ENCODE measurements at regions not wholly inside any gene's neighbourhood (a gene's known extent, or its start where the extent isn't known, plus 50 kb on each side); places are given as distances from the start of the nearest gene placed in this dataset.
"Not testable (repeated sequence)": the region's sequence is repeated elsewhere in the genome, so short reads cannot be mapped to it uniquely, and the experiment has no call there.

DNA sequence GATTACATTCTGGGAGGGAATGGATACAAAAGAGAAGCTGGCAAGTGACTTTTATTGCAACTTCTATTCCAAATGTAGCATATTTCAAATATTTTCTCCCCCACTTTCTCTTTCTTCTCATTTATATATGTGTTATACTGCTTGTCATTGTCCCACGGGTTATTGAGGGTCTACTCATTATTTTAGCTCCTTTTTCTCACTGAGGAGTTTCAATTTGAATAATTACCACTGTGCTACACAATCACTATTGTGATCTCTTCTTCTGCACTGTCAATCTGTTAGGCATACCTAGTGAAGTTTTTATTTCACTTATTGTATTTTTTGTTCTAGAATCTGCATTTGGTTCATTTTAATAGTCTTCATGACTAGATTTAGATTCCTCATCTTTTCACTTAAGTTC lies 339.7 kb downstream of the PTPRC start:
- no peak for DNase-seq (ENCODE audit: low spot score)

DNA sequence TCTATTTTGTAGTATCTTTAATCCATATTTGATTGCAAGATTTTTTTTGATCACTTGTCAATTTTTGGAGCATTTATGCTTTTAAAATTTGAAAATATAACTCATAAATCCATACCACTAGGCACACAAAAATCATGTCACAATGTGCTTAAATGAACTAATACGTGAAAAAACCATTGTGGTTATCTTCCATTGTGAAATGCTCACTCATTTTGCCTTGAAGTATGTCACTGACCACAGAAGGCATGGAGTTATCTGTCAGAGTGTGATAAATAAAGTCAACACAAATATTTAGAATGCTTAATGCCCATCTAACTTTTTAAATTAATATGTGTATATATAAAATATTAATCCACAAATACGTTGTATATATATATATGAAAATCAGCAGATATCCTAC lies 347.2 kb downstream of the PTPRC start:
- DNase-seq (ENCODE audit: low spot score), result no peak

DNA sequence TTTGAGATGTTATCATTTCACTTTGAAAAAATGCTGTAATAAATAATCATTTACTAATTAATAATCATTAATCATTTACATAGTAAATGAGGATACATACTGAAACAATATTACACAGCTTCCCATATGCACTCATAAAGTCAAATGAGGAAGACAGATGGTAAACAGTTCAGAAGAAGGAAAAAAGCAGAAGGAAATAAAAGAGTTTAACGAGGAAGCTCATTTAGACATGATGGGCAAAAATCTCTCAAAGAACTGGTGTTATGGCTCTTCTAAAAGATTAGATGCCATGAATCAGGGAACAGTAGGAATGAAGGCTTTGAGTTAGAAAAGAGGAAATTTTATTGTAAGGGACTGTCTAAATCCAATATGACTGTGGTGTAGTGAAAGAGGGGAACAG lies 347.6 kb downstream of the PTPRC start:
- no peak for DNase-seq (ENCODE audit: low spot score)

DNA sequence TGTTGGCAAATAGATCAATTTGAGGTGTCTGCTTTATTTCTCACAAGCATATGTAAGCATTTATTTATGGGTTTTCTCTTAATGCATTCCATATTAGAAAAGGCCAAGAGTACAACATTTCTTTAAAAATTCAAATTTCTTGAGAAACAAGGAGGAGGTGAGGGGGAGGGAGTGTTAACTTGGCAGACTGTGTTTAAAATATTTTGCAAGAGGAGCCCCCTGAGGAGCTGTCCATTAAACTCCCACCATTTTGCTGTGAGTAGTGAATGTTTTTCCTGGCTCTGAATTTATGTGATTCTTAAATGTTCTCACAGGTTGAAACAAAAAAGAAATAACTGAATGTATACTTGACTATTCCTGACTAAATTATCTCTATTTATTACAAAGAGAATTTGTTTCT lies 363.8 kb downstream of the PTPRC start:
- no peak for DNase-seq (ENCODE audit: low spot score)

DNA sequence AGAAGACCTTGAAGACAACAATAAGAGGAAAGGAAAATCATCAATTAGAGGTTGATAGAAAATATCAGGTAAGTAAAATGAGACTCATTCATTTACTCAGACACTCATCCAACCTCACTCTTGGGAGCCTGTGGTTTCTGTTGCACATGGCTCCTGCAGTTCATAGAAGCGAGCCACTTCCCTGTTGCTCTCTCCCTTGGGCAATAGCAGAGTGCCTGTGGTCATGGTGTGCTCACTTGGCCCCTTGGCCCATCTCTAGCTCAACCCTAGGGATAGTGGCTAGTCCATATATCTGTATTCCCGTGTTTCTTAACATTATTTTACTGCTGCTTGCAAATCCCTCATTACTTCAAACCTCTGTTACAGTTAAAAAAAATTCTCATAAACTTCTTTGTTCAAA lies 368.6 kb downstream of the PTPRC start:
- no peak for DNase-seq (ENCODE audit: low spot score)

DNA sequence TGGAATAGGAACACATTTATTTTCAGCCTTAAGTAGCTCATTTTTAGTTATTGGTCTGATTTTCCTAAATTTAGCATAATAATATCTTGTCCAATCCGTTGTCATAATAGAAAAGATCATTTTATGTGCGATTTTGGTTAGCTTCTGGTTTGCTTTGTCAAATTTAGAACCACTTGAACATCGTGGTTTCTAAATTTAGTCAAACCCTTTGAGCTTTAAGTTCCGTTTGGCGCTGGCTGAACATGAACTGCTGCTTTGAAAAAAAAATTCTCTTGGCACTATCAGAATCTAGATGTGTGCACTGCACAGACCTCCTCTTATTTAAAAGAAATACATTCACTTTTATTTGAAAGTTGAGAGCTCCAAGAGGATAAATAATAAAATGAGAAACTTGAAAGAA lies 370.6 kb downstream of the PTPRC start:
- no peak for DNase-seq (ENCODE audit: low spot score)

DNA sequence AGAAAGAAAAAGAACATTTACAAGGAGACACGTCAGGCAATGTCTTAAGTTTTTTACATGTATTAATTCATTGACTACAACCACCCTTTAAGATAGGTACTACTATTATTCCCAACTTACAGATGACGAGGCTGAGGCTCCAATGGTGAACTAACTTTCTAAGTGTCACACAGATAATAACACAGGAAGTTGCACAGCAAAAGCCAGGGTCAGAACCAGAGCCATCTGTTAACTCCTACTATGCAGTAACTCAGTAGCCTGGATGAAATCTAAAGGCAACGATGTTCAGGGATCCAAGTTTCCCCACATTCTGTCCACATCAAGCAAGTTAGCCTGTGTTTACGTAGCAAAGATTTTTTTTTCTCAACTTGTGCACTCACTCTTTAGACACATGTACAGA lies 371.7 kb downstream of the PTPRC start:
- no peak for DNase-seq (ENCODE audit: low spot score)

DNA sequence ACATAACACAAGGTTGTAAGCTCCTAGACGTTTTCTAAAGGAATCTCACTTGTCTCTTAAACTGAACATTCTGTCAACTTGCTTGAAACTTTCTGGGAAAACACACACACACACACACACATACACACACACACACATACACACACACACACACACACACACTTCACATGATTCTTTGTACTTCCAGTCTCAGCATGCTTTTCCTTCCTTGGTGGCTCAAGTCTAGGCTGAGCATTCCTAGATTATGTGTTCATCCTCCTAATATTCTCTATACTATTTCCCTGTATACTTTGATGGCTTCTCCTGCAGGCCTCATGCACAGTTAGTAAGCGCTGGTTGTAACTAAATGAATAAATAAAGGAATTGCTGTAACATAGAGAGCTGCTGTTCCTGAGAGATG lies 372.1 kb downstream of the PTPRC start:
- DNase-seq (ENCODE audit: low spot score), result no peak

DNA sequence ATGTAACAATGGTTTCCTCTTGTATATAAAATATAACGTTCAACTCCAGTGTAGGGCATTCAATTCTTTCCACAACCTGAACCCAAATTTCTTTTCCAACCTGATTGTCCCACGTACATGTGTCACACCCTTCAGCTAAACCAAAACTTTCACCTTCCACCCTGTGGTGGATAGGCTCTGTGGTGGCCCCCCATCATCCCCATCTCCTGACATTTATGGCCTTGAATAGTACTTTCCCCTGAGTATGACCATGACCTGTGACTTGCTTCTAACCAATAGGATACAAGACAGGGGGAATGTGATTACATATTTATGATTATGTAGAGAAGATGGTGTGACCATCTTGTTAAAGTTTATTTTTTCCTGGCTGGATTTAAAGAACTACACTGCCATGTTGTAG lies 377.0 kb downstream of the PTPRC start:
- no peak for DNase-seq (ENCODE audit: low spot score)

DNA sequence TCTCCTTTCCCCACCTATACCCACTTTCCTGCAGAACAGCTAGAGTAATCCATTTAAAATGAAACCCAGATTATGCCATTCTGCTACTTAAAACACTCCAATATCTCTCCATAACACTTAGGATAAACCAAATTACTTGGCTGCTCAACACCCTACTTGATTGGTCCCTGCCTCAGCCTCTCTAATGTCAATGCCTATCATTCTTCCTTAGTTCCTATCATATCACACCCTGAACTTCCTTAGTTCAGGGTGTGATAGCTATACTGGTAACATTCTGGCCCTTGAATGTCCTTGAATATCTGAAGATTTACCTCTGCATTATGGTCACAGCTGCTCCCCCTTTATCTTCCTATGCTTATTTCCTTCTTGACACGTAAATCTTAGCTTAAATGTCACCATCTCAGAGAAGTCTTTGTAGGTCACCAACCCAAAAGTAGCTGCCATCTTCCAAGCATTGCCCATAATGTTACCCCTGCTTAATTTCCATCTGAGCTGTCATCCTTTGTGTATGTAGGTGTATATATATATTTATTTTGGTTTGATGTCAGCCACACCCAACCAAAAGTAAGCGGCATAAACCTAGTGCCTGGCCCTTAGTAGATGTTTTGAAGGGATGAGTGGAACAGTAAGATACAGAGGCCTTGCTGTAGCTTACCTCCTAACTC lies 379.8 kb downstream of the PTPRC start:
- DNase-seq (ENCODE audit: low spot score), result no peak

DNA sequence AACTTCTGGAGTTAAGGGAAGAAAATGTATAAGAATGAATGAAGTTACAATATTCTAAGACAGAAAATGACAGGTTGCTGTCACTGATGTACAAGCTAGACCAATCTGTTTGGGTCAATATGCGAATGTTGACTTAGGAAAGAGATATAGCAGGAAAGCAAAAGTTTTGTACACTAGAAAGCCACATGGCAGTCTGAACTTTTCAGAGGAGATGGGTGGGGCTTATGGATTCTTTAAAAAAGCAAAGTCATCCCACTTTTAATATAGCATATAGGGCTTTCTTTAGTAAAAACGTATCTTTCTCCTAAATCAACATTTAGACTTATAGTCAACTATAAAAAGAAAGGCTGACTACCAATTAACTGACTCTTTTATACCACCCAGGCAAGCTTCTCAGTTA lies 381.2 kb downstream of the PTPRC start:
- no peak for DNase-seq (ENCODE audit: low spot score)

DNA sequence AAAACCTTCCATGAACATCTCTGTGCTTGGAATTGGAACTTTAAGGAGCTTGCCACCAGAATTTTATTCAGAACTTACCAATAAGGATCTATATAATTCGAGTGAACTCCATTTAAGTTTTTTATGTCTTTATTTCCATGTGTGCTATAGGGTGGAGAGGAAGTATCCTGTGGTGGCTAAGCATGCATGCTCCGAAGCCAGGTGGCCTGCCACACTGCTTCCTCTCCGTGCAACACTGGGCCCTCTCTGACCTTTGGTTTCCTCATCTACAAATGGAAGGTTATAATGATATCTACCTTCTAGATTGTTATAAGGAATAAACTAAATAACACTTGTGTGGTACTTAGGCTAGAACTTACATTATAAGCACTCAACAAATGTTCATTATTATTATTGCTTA lies 382.1 kb downstream of the PTPRC start:
- no peak for DNase-seq (ENCODE audit: low spot score)

DNA sequence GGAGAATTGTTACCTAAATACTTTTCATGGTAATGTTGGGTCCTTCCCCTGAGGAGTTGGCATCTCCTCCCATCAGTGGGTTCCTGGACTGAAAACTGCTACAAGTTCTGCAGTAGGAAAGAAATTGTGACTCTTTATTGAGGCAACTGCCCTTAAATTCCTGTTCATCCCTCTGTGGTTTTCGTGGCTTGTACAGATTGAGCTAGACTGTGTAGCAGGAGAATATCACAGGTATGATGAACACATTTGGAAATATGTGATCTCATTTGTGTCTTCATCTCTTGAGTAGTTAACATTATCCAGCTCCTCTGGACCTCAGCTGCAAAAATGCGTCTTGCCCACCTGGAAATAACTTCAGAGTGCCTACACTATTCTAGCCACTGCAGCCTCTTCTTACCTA lies 390.6 kb downstream of the PTPRC start:
- no peak for DNase-seq (ENCODE audit: low spot score)

DNA sequence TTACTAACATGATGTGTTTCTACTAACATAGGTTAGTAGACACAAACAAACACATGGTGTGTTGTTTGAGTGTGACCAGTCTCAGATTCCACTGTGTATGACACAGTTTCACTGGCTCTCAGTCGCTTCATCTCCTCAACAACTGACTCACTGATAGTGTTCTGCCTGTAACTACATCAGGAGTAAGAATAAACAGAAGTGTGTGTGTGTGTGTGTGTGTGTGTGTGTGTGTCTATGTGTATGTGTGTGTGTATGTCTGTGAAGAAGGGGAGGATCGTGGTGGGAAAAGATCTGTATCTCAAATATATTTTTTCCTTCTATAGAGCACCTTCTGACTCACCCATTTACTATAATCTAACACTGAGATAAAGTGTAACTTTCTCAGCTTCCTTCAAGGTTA lies 391.0 kb downstream of the PTPRC start:
- no peak for DNase-seq (ENCODE audit: low spot score)

DNA sequence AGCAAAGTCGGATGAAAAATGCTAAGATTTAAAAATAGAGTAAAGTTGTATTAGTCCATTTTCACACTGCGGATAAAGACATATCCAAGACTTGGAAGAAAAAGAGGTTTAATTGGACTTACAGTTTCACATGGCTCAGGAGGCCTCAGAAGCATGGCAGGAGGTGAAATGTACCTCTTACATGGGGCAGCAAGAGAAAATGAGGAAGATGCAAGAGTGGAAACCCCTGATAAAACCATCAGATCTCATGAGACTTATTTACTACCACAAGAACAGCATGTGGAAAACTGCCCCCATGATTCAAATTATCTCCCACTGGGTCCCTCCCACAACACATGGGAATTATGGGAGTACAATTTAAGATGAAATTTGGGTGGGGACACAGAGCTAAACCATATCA lies 391.7 kb downstream of the PTPRC start:
- DNase-seq (ENCODE audit: low spot score), result not testable (repeated sequence)

DNA sequence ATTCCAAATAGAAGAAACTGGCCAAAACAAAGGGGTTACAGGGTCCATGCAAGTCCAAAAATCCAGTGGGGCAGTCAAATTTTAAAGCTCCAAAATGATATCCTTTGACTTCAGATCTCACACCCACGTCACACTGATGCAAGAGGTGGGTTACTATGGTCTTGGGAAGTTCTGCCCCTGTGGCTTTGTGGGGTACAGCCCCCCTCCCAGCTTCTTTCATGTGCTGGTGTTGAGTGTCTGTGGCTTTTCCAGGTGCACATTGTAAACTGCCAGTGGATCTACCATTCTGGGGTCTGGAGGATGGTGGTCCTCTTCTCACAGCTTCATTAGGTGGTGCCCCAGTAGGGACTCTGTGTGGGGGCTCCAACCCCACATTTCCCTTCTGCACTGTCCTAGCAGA lies 392.3 kb downstream of the PTPRC start:
- DNase-seq (ENCODE audit: low spot score), result not testable (repeated sequence)

DNA sequence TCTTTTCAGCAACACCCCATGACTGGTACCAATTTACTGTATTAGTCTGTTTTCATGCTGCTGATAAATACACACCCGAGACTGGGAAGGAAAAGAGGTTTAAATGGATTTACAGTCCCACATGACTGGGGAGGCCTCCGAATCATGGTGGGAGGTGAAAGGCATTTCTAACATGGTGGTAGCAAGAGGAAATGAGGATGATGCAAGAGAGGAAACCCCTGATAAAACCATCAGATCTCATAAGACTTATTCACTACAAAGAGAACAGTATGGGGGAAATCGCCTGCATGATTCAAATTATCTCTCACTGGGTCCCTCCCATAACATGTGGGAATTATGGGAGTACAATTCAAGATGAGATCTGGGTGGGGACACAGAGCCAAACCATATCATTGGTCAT lies 393.6 kb downstream of the PTPRC start:
- DNase-seq (ENCODE audit: low spot score), result not testable (repeated sequence)

DNA sequence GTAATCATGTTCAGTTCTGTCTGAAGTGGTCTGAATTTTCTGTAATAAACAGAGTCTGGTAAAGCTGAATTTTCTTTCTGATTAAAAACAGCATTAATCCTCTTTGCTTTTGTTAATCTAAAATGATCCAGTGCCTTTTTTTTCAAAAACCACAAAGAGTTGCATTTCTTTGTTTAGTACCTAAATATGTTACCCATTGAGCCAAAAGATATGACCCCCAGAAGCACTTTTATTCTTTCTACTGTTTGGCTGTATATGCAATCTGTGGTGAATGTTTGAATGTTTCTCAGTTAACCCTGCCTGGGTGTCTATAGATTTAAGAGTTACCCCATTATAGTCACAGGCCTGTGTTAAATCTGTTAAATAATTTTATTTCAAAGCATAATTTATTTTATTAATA lies 394.8 kb downstream of the PTPRC start:
- no peak for DNase-seq (ENCODE audit: low spot score)

DNA sequence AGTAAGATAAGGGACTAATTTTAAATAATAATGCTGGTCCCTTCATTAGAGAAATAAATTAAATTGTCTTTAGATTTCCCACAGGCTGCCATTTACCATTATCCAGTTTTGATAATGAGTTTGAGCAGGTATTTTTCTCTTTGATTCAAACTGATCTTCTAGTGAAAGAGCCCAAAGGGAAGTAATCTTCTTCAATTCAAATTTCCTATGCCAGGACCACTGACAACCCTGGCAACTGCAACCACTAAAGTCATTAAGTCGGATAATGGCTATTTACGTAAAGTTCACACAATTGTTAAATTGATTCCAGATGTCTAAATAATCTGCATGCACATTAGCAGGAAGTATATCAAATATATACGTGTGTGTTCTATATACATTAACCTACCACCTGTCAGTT lies 399.3 kb downstream of the PTPRC start:
- no peak for DNase-seq (ENCODE audit: low spot score)

DNA sequence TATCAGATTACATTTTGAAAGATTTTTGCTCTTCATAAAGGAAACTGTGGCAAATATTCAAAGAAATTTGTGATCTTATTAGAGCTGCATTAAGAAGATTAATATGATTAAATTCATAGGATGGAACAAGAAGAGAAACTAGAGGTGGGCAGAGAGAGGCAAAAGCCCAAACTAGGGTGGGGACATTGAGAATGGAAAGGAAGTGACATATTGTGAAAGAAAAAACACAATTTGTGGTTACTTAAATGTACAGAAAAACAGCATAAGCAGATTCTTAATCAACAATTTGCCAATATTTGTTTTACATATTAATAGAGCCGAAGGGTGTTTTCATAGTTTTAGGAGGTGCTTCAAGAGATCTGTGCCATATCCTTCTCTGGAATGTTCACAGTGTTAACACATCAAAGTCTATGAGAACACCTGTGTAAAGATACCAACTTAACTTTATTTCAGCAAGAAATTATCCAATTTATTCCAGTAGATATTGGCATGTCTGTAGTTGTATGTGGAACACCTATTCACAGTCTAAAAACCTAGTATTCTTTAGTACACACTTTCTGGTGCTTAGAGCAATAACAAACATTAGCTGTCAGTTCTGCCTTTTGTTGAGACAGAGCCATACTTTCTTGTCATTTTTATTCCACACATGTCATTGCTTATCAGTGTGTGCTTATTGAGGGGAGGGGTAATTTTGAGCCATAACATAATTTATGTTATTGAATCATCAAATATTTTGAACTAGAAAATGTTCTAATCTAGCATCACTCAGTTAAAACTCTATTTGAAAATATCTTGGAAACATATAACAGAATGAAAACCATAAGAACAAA lies 401.5 kb downstream of the PTPRC start:
- DNase-seq (ENCODE audit: low spot score), result no peak

DNA sequence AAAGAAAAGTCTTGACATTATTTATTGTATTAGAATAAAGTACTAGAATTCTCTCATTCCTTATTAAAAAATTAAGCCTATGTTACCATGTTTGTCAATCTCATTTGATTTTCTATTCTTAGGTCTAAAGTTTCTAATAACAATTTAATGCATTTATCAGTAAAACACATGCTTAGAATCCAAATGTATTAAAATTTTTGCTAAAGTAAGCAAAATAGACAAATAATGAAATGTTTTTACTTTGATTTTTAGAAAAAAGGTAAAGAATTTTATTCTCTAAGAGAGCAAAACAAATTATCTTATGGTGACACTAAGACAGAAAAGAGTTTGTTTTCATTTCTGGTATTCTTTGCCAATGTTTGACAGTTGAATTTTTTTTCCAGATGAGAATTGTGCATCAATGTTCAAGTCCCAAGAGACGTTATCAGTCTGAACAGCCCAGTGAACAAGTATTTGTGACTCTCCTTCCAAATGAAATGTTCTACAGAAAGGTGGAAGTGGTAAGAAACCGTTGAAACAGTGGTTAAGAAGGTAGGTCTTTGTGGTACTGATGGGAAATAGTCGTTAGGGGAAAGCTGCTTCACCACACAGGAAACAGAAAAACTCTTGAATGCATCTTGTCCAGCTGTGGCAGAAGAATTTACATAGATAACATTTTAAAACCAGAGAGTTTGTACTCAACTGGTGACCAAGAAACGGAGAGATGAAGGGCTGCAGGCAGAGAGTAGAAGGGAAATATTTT lies 402.5 kb downstream of the PTPRC start:
- DNase-seq (ENCODE audit: low spot score), result no peak

DNA sequence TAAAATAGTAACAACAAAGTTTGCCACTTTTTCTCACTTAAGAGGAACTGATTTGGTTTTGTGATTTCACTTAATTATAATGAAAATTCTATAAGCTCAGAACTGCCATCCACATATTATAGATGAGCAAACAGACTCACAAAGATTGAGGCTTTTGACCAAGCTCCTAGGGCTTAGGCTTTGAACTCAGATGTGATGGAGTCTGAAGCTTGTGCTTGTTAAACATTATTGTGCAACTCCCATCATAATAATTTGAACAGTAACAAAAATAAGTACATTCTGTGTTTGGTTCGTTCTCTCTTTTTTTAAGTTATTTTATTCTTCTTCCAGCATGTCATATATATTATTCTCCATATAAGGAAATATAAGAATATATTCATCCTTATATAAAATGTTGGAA lies 403.4 kb downstream of the PTPRC start:
- no peak for DNase-seq (ENCODE audit: low spot score)

DNA sequence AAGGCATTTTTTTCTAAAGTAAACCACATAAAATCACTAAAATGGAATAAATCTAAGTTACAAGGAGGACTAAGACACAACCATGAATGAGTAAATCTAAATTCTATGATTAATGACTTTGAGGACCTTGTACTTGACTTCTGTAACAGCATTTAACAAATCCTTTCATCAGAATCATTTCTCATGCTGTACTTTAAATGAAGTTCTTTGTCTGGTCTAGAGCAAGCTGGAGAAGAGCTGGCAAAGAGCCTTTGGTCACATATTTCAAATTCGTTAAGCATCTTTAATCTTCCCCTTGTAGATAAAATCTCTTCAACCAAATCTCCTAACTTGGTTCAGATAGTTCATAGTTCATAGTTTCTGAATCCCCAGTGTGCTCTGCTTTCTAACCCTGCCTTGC lies 405.4 kb downstream of the PTPRC start:
- no peak for DNase-seq (ENCODE audit: low spot score)

Measured in kidney capillary endothelial cell (primary cell).